HEK293 (cell line): ENCODE measurements at regions not wholly inside any gene's neighbourhood (a gene's known extent, or its start where the extent isn't known, plus 50 kb on each side); places are given as distances from the start of the nearest gene placed in this dataset.
A peak's percentile ranks its signal among the peaks of the same experiment; 100 is the strongest.

Experiments
- CTCF ChIA-PET: fragments of 350-600 bp; formaldehyde crosslinking; extraction: SDS; loops from one replicate; lab custom pipeline; 2021; ENCODE audit warnings: antibody characterized with exemption; lab: Yijun Ruan, JAX
- POLR2A ChIA-PET: fragments of 300-600 bp; formaldehyde crosslinking; extraction: SDS; loops from one replicate; lab custom pipeline; 2020; ENCODE audit warnings: antibody characterized with exemption, inconsistent platforms; lab: Yijun Ruan, JAX
- H3K27ac ChIP-seq: fragments of 200-500 bp; sonication (Bioruptor generic); 2 replicates; pipeline ENCODE4 v1.5.1; 2014; ENCODE audit warnings: low read depth, low read length, control low read depth, inconsistent platforms; ENCODE audit errors: extremely low read depth
- H3K36me3 ChIP-seq, 2 experiments: fragments of 200-500 bp in 1 of 2; sonication (Bioruptor generic) in 1 of 2; 1 replicate in 1 of 2; 2 replicates in 1 of 2; pipeline ENCODE4 v1.5.1; 2014 to 2017; ENCODE audit warnings: inconsistent platforms in 2 of 2, low read length in 2 of 2; ENCODE audit not compliant: control insufficient read depth in 2 of 2, insufficient read depth in 1 of 2
- H3K4me1 ChIP-seq: fragments of 200-500 bp; sonication (Bioruptor generic); 2 replicates; pipeline ENCODE4 v1.5.1; 2014; ENCODE audit warnings: mild to moderate bottlenecking, low read length, inconsistent platforms; ENCODE audit not compliant: control insufficient read depth, insufficient read depth
- H3K4me3 ChIP-seq: 2 replicates; pipeline ENCODE4 v1.5.1; 2011; ENCODE audit warnings: low read depth, mild to moderate bottlenecking, control low read depth, low read length, moderate library complexity
- H3K9me3 ChIP-seq: fragments of 200-500 bp; sonication (Bioruptor generic); 2 replicates; pipeline ENCODE4 v1.5.1; 2014; ENCODE audit warnings: low read depth, low read length, inconsistent platforms; ENCODE audit not compliant: control insufficient read depth, insufficient read depth
- BCL11A ChIP-seq: fragments of 450-650 bp; formaldehyde crosslinking; IDR thresholded peaks from 2 replicates; pipeline ENCODE4 v1.5.1; 2016; ENCODE audit warnings: low read depth, missing biosample characterization, missing genetic modification characterization
- KLF9 ChIP-seq: fragments of 450-650 bp; formaldehyde crosslinking; IDR thresholded peaks from 2 replicates; pipeline ENCODE4 v1.5.1; 2016; ENCODE audit warnings: missing biosample characterization, missing genetic modification characterization, low read depth
- SALL2 ChIP-seq: fragments of 450-650 bp; formaldehyde crosslinking; IDR thresholded peaks from 2 replicates; pipeline ENCODE4 v1.5.0; 2017; ENCODE audit warnings: missing biosample characterization, mild to moderate bottlenecking, missing genetic modification characterization, borderline replicate concordance
- SCRT1 ChIP-seq: fragments of 450-650 bp; formaldehyde crosslinking; IDR thresholded peaks from 2 replicates; pipeline ENCODE4 v1.5.1; 2016; ENCODE audit warnings: missing biosample characterization, missing genetic modification characterization, borderline replicate concordance
- SETDB1 ChIP-seq: IDR thresholded peaks from one replicate; pipeline ENCODE4 v1.6.1; 2017; ENCODE audit warnings: mild to moderate bottlenecking, low read length, moderate library complexity, mixed read lengths; ENCODE audit not compliant: insufficient read length
- ZBTB20 ChIP-seq: fragments of 450-650 bp; formaldehyde crosslinking; IDR thresholded peaks from 2 replicates; pipeline ENCODE4 v1.5.1; 2016; ENCODE audit warnings: missing biosample characterization, missing genetic modification characterization
- ZNF155 ChIP-seq: fragments of 450-650 bp; formaldehyde crosslinking; IDR thresholded peaks from 2 replicates; pipeline ENCODE4 v1.5.1; 2016; ENCODE audit warnings: missing biosample characterization, missing genetic modification characterization
- ZNF16 ChIP-seq: fragments of 450-650 bp; formaldehyde crosslinking; IDR thresholded peaks from 2 replicates; pipeline ENCODE4 v1.5.1; 2016; ENCODE audit warnings: low read depth, missing biosample characterization, missing genetic modification characterization
- ZNF211 ChIP-seq: fragments of 450-650 bp; formaldehyde crosslinking; IDR thresholded peaks from 2 replicates; pipeline ENCODE4 v1.5.1; 2016; ENCODE audit warnings: low read depth, missing biosample characterization, missing genetic modification characterization
- ZNF530 ChIP-seq: fragments of 450-650 bp; formaldehyde crosslinking; IDR thresholded peaks from 2 replicates; pipeline ENCODE4 v1.5.1; 2016; ENCODE audit warnings: low read depth, missing biosample characterization, missing genetic modification characterization
- ZNF596 ChIP-seq: fragments of 450-650 bp; IDR thresholded peaks from 2 replicates; pipeline ENCODE4 v1.5.0; 2018; ENCODE audit warnings: missing biosample characterization, mild to moderate bottlenecking, missing genetic modification characterization, moderate library complexity
- ZNF658 ChIP-seq: fragments of 450-650 bp; formaldehyde crosslinking; IDR thresholded peaks from 2 replicates; pipeline ENCODE4; 2016; ENCODE audit warnings: missing biosample characterization, missing genetic modification characterization
- ZNF785 ChIP-seq: fragments of 450-650 bp; formaldehyde crosslinking; IDR thresholded peaks from 2 replicates; pipeline ENCODE4 v1.5.1; 2016; ENCODE audit warnings: missing biosample characterization, missing genetic modification characterization
- ZNF792 ChIP-seq: fragments of 450-650 bp; formaldehyde crosslinking; IDR thresholded peaks from 2 replicates; pipeline ENCODE4 v1.5.1; 2016; ENCODE audit warnings: missing biosample characterization, missing genetic modification characterization
- ZNF843 ChIP-seq: fragments of 450-650 bp; formaldehyde crosslinking; IDR thresholded peaks from 2 replicates; pipeline ENCODE4 v1.5.1; 2016; ENCODE audit warnings: missing biosample characterization, missing genetic modification characterization
- TF ChIP-seq, protein P1 (sequence below): fragments of 450-650 bp; formaldehyde crosslinking; IDR thresholded peaks from 2 replicates; pipeline ENCODE4 v1.5.1; 2016; ENCODE audit warnings: missing biosample characterization, missing genetic modification characterization, low read depth
- TF ChIP-seq, protein P2 (sequence below): fragments of 450-650 bp; formaldehyde crosslinking; IDR thresholded peaks from 2 replicates; pipeline ENCODE4 v1.5.1; 2016; ENCODE audit warnings: missing biosample characterization, missing genetic modification characterization
- TF ChIP-seq, protein P3 (sequence below): fragments of 450-650 bp; formaldehyde crosslinking; IDR thresholded peaks from 2 replicates; pipeline ENCODE4 v1.5.1; 2016; ENCODE audit warnings: missing biosample characterization, missing genetic modification characterization
- TF ChIP-seq, protein P4 (sequence below): IDR thresholded peaks from 2 replicates; pipeline ENCODE4 v1.6.1; 2011; ENCODE audit warnings: mild to moderate bottlenecking, low read depth, low read length, borderline replicate concordance
- TF ChIP-seq, protein P5 (sequence below): fragments of 450-650 bp; formaldehyde crosslinking; IDR thresholded peaks from 2 replicates; pipeline ENCODE4 v1.5.1; 2016; ENCODE audit warnings: missing biosample characterization, missing genetic modification characterization, borderline replicate concordance
- TF ChIP-seq, protein P6 (sequence below): fragments of 450-650 bp; formaldehyde crosslinking; IDR thresholded peaks from 2 replicates; pipeline ENCODE4 v1.5.1; 2016; ENCODE audit warnings: missing biosample characterization, missing genetic modification characterization
- TF ChIP-seq, protein P7 (sequence below): fragments of 450-650 bp; formaldehyde crosslinking; optimal IDR thresholded peaks from 2 replicates; pipeline ENCODE3; 2016; ENCODE audit warnings: missing biosample characterization, mild to moderate bottlenecking, missing genetic modification characterization

DNA sequence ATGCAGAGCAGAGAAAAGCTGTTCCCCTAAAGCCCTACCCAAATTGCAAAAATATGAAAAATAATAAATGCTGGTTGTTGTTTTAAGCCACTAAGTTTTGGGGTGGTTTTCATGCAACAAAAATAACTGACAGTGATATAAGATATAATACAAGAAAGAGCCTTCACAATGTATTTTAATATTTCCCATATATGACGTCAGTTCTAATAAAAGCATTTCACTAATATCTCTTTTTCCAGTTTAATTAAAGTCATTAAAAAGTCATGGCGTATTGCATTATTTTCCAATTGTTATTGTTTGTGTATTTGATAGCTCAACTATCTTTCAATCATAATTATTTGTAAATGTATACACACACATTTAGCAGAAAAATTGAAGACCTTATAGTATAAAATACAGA, 134.7 kb upstream of the EPHA7 start:
- Histone ChIP-seq H3K4me3 (no peak overlapping the region), H3K9me3 (no peaks in the 10 kb centered on the region), H3K4me1 (no peaks in the 10 kb centered on the region), H3K36me3 (no peaks in the 10 kb centered on the region), H3K27ac (no peak overlapping the region)
- ChIA-PET CTCF (no interaction called here), POLR2A (no interaction called here)
- TF ChIP-seq, protein P1, sequence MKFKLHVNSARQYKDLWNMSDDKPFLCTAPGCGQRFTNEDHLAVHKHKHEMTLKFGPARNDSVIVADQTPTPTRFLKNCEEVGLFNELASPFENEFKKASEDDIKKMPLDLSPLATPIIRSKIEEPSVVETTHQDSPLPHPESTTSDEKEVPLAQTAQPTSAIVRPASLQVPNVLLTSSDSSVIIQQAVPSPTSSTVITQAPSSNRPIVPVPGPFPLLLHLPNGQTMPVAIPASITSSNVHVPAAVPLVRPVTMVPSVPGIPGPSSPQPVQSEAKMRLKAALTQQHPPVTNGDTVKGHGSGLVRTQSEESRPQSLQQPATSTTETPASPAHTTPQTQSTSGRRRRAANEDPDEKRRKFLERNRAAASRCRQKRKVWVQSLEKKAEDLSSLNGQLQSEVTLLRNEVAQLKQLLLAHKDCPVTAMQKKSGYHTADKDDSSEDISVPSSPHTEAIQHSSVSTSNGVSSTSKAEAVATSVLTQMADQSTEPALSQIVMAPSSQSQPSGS (tag by site-specific recombination), result peak; percentile 64
- TF ChIP-seq, protein P2, sequence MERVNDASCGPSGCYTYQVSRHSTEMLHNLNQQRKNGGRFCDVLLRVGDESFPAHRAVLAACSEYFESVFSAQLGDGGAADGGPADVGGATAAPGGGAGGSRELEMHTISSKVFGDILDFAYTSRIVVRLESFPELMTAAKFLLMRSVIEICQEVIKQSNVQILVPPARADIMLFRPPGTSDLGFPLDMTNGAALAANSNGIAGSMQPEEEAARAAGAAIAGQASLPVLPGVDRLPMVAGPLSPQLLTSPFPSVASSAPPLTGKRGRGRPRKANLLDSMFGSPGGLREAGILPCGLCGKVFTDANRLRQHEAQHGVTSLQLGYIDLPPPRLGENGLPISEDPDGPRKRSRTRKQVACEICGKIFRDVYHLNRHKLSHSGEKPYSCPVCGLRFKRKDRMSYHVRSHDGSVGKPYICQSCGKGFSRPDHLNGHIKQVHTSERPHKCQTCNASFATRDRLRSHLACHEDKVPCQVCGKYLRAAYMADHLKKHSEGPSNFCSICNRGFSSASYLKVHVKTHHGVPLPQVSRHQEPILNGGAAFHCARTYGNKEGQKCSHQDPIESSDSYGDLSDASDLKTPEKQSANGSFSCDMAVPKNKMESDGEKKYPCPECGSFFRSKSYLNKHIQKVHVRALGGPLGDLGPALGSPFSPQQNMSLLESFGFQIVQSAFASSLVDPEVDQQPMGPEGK (tag by site-specific recombination), result no peak
- TF ChIP-seq ZNF792, result no peak
- TF ChIP-seq, protein P3, sequence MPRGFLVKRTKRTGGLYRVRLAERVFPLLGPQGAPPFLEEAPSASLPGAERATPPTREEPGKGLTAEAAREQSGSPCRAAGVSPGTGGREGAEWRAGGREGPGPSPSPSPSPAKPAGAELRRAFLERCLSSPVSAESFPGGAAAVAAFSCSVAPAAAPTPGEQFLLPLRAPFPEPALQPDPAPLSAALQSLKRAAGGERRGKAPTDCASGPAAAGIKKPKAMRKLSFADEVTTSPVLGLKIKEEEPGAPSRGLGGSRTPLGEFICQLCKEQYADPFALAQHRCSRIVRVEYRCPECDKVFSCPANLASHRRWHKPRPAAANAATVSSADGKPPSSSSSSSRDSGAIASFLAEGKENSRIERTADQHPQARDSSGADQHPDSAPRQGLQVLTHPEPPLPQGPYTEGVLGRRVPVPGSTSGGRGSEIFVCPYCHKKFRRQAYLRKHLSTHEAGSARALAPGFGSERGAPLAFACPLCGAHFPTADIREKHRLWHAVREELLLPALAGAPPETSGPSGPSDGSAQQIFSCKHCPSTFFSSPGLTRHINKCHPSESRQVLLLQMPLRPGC (tag by site-specific recombination), result no peak
- no peak for TF ChIP-seq SCRT1
- no peak for TF ChIP-seq SALL2 (tag by site-specific recombination)
- no peak for TF ChIP-seq ZNF596
- TF ChIP-seq, protein P4, sequence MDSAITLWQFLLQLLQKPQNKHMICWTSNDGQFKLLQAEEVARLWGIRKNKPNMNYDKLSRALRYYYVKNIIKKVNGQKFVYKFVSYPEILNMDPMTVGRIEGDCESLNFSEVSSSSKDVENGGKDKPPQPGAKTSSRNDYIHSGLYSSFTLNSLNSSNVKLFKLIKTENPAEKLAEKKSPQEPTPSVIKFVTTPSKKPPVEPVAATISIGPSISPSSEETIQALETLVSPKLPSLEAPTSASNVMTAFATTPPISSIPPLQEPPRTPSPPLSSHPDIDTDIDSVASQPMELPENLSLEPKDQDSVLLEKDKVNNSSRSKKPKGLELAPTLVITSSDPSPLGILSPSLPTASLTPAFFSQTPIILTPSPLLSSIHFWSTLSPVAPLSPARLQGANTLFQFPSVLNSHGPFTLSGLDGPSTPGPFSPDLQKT, result no peak
- TF ChIP-seq BCL11A (tag by site-specific recombination), result no peak

DNA sequence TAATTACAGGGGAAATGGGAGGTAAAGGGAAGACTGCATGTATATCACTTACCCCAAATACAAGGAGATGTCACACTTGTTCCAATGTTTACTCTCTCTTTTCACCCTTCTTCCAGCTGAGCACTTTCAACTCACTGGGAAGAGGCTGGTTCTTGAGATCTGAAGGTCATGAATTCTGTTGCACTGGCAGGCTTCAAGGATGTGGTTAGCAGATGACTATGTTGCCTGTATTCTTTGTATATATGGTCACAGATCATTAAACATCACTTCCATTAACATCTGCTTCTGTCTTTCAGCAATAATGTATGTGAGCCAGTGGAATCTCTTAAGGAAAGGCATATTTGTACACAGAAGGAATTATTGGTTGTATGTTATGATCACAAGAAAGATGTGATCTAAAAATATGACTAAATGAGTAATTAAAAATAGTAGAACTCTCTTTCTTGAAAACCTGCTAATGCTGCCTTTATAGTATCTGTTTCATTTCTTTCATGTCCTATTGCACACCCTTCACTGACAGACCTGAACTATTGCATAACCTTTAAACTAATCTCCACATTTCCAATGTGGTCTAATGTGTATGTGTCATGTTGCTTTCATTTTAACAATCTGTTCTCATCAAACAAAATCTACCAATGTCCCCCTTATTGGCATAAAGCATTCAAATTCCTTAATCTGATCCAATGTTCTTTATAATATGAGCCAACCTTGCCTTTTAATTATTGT, 131.4 kb upstream of the EPHA7 start:
- Histone ChIP-seq H3K36me3 (no peaks in the 10 kb centered on the region), H3K4me1 (no peaks in the 10 kb centered on the region), H3K4me3 (no peak overlapping the region), H3K27ac (no peak overlapping the region), H3K9me3 (no peaks in the 10 kb centered on the region)
- ChIA-PET CTCF (no interaction called here), POLR2A (no interaction called here)
- TF ChIP-seq, protein P5, sequence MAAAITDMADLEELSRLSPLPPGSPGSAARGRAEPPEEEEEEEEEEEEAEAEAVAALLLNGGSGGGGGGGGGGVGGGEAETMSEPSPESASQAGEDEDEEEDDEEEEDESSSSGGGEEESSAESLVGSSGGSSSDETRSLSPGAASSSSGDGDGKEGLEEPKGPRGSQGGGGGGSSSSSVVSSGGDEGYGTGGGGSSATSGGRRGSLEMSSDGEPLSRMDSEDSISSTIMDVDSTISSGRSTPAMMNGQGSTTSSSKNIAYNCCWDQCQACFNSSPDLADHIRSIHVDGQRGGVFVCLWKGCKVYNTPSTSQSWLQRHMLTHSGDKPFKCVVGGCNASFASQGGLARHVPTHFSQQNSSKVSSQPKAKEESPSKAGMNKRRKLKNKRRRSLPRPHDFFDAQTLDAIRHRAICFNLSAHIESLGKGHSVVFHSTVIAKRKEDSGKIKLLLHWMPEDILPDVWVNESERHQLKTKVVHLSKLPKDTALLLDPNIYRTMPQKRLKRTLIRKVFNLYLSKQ, result no peak
- TF ChIP-seq ZNF658 (tag by site-specific recombination) (no peak), ZNF155 (tag by site-specific recombination) (no peak), BCL11A (tag by site-specific recombination) (no peak), ZNF211 (no peak), ZBTB20 (tag by site-specific recombination) (no peak), ZNF530 (tag by site-specific recombination) (no peak), ZNF785 (tag by site-specific recombination) (no peak), SETDB1 (no peak), KLF9 (tag by site-specific recombination) (no peak), ZNF843 (tag by site-specific recombination) (no peak), ZNF16 (no peak)
- TF ChIP-seq, protein P6, sequence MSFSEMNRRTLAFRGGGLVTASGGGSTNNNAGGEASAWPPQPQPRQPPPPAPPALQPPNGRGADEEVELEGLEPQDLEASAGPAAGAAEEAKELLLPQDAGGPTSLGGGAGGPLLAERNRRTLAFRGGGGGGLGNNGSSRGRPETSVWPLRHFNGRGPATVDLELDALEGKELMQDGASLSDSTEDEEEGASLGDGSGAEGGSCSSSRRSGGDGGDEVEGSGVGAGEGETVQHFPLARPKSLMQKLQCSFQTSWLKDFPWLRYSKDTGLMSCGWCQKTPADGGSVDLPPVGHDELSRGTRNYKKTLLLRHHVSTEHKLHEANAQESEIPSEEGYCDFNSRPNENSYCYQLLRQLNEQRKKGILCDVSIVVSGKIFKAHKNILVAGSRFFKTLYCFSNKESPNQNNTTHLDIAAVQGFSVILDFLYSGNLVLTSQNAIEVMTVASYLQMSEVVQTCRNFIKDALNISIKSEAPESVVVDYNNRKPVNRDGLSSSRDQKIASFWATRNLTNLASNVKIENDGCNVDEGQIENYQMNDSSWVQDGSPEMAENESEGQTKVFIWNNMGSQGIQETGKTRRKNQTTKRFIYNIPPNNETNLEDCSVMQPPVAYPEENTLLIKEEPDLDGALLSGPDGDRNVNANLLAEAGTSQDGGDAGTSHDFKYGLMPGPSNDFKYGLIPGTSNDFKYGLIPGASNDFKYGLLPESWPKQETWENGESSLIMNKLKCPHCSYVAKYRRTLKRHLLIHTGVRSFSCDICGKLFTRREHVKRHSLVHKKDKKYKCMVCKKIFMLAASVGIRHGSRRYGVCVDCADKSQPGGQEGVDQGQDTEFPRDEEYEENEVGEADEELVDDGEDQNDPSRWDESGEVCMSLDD (tag by site-specific recombination), result no peak
- TF ChIP-seq, protein P7, sequence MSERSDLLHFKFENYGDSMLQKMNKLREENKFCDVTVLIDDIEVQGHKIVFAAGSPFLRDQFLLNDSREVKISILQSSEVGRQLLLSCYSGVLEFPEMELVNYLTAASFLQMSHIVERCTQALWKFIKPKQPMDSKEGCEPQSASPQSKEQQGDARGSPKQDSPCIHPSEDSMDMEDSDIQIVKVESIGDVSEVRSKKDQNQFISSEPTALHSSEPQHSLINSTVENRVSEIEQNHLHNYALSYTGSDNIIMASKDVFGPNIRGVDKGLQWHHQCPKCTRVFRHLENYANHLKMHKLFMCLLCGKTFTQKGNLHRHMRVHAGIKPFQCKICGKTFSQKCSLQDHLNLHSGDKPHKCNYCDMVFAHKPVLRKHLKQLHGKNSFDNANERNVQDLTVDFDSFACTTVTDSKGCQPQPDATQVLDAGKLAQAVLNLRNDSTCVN, result no peak
